ENCODE measurements at regions not wholly inside any gene's neighbourhood (a gene's known extent, or its start where the extent isn't known, plus 50 kb on each side); places are given as distances from the start of the nearest gene placed in this dataset.

DNA sequence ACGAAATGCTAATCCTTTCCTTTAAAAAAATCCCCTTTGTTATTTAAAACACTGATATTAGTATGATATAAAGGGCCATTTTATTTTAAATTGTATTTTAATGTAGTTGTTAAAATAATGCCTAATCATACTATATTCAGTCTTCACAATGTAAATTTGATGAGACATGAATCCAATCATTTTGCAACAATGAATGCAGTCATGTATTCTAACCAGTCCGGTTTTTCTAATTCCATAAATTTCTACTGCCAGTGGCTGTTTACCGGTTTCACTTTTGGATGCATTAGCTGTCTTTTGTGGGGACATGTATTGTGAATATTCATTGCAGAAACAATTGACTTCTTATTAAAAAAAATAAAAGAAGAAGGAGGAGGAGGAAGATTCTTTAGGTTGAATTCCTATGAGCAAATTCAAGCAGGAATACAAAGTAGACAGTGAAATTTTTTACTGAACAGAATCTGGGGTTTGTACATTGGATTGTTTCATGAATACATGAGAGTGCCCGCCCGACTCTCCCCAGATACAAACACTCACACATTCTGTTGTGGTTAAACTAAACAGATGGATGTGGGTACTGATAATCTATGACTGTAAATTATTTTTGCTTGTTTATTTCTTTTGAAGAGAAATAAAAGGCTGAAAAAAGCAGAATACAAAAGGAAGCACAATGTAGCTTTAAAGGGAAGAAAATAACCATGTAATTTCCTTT is 624.8 kb upstream of the PTBP2 start:
- Histone ChIP-seq H3K9me3 (ENCODE audit: severe bottlenecking) (no peaks in the 10 kb centered on the region), H3K27ac (ENCODE audit: poor library complexity, severe bottlenecking) (no peak overlapping the region), H3K36me3 (ENCODE audit: low read depth) (no peaks in the 10 kb centered on the region), H3K27me3 (ENCODE audit: insufficient read depth, poor library complexity, severe bottlenecking) (no peaks in the 10 kb centered on the region), H3K4me3 (ENCODE audit: severe bottlenecking) (no peak overlapping the region), H3K4me1 (ENCODE audit: insufficient read depth, poor library complexity, severe bottlenecking) (peaks cover 3% of the 10 kb centered on the region)
- ATAC-seq (ENCODE audit: low read depth) (no peak), DNase-seq (ENCODE audit: low spot score) (no peak)
- TF ChIP-seq, protein P1, sequence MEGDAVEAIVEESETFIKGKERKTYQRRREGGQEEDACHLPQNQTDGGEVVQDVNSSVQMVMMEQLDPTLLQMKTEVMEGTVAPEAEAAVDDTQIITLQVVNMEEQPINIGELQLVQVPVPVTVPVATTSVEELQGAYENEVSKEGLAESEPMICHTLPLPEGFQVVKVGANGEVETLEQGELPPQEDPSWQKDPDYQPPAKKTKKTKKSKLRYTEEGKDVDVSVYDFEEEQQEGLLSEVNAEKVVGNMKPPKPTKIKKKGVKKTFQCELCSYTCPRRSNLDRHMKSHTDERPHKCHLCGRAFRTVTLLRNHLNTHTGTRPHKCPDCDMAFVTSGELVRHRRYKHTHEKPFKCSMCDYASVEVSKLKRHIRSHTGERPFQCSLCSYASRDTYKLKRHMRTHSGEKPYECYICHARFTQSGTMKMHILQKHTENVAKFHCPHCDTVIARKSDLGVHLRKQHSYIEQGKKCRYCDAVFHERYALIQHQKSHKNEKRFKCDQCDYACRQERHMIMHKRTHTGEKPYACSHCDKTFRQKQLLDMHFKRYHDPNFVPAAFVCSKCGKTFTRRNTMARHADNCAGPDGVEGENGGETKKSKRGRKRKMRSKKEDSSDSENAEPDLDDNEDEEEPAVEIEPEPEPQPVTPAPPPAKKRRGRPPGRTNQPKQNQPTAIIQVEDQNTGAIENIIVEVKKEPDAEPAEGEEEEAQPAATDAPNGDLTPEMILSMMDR (IDR thresholded peaks at IDR 0.05; ENCODE audit: poor library complexity, severe bottlenecking) = no peak

DNA sequence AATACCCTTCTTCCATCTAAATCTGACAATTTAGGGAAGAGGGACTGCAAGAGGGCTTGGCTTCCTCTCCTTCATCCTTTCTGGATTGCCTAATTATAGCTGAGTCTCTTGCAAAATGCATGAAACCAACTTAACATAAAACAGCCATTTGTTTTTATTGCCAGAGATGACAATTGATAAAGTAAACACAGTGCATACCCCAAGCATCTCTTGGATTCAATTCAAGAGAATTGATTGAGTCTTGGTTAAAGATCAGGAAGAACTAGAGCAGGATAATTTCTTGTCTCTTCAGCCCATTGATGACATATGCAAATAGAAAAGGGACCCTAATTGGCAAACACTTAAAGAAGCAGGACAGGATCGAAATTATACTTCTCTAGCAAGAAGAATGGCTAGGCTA is 617.1 kb upstream of the PTBP2 start:
- ATAC-seq (ENCODE audit: low read depth) = no peak
- Histone ChIP-seq H3K36me3 (ENCODE audit: low read depth) (no peaks in the 10 kb centered on the region), H3K27ac (ENCODE audit: poor library complexity, severe bottlenecking) (no peak overlapping the region), H3K9me3 (ENCODE audit: severe bottlenecking) (no peaks in the 10 kb centered on the region), H3K27me3 (ENCODE audit: insufficient read depth, poor library complexity, severe bottlenecking) (no peaks in the 10 kb centered on the region), H3K4me3 (ENCODE audit: severe bottlenecking) (no peak overlapping the region), H3K4me1 (ENCODE audit: insufficient read depth, poor library complexity, severe bottlenecking) (no peaks in the 10 kb centered on the region)
- DNase-seq (ENCODE audit: low spot score) = no peak
- TF ChIP-seq, protein P1 (IDR thresholded peaks at IDR 0.05; ENCODE audit: poor library complexity, severe bottlenecking) = no peak

DNA sequence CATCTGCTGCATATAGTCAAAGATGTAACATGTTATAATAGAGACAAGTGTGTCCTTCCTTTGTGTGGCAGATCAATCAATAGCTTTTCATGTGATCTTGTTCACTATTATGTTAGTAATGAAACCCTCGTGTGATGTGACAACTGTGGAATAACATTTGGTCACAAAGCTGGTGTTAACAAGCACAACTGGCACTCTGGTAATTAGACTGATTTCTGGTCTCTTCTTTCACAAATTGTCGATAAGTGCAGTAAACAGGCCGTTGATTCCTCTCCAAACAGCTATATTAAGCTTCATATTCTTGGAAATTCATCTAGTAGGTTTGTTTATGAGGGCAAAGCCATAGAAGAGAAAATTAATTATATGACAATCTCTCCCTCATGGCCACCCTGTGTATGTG is 616.7 kb upstream of the PTBP2 start:
- no peaks in the 10 kb centered on the region for H3K4me1 ChIP-seq (ENCODE audit: insufficient read depth, poor library complexity, severe bottlenecking)
- DNase-seq (ENCODE audit: low spot score) = no peak
- no peak overlapping the region for H3K4me3 ChIP-seq (ENCODE audit: severe bottlenecking)
- ATAC-seq (ENCODE audit: low read depth) = no peak
- TF ChIP-seq, protein P1 (IDR thresholded peaks at IDR 0.05; ENCODE audit: poor library complexity, severe bottlenecking) = no peak
- no peak overlapping the region for H3K27ac ChIP-seq (ENCODE audit: poor library complexity, severe bottlenecking)
- H3K27me3 ChIP-seq (ENCODE audit: insufficient read depth, poor library complexity, severe bottlenecking) = no peaks in the 10 kb centered on the region
- no peaks in the 10 kb centered on the region for H3K9me3 ChIP-seq (ENCODE audit: severe bottlenecking)
- H3K36me3 ChIP-seq (ENCODE audit: low read depth) = no peaks in the 10 kb centered on the region

DNA sequence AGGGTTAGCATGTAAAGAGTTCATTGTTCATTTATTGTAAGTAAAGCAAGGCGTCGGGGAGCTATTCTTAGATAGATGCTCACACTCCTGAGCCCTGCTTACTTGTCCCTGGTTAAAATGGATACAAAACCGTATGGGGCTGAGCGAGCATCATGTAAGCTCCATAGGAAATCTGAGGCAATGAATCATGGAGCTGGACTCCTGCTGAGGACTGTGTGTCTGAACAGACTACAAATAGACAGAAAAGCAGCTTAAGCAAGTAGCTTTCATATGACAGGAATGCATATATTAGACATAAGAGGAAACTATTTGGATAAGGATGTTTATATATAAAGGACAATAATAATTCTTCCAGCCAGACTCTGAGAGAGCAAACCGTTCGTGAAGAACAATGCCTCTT is 604.9 kb upstream of the PTBP2 start:
- Histone ChIP-seq H3K27ac (ENCODE audit: poor library complexity, severe bottlenecking) (no peak overlapping the region), H3K4me1 (ENCODE audit: insufficient read depth, poor library complexity, severe bottlenecking) (no peaks in the 10 kb centered on the region), H3K9me3 (ENCODE audit: severe bottlenecking) (no peaks in the 10 kb centered on the region), H3K4me3 (ENCODE audit: severe bottlenecking) (no peak overlapping the region), H3K27me3 (ENCODE audit: insufficient read depth, poor library complexity, severe bottlenecking) (no peaks in the 10 kb centered on the region), H3K36me3 (ENCODE audit: low read depth) (no peaks in the 10 kb centered on the region)
- DNase-seq (ENCODE audit: low spot score) (no peak), ATAC-seq (ENCODE audit: low read depth) (no peak)
- TF ChIP-seq, protein P1 (IDR thresholded peaks at IDR 0.05; ENCODE audit: poor library complexity, severe bottlenecking) = no peak

DNA sequence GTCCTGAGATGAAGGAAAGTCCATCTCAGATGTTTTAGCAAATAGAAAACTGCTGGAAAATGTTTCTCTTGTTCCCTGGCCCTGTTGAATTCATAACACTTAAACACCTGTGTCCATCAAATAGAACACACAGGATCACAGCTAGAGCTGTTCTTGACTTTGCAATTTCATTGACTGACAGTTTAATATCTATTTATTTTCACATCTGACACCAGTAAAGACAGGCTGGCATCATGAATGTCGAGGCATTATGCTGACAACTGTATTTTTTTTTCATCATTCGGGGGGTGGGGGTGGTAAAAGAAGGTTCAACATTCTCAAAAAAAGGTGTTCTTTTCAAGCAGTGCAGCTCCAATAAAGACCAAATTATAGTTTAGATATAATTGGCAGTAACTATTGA is 591.2 kb upstream of the PTBP2 start:
- DNase-seq (ENCODE audit: low spot score) = no peak
- no peaks in the 10 kb centered on the region for H3K27me3 ChIP-seq (ENCODE audit: insufficient read depth, poor library complexity, severe bottlenecking)
- H3K27ac ChIP-seq (ENCODE audit: poor library complexity, severe bottlenecking) = no peak overlapping the region

More for the DNA sequence above, 591.2 kb upstream of the PTBP2 start:
- Histone ChIP-seq H3K4me1 (ENCODE audit: insufficient read depth, poor library complexity, severe bottlenecking) (no peaks in the 10 kb centered on the region), H3K4me3 (ENCODE audit: severe bottlenecking) (no peak overlapping the region), H3K36me3 (ENCODE audit: low read depth) (no peaks in the 10 kb centered on the region), H3K9me3 (ENCODE audit: severe bottlenecking) (no peaks in the 10 kb centered on the region)
- no peak for ATAC-seq (ENCODE audit: low read depth)
- TF ChIP-seq, protein P1 (IDR thresholded peaks at IDR 0.05; ENCODE audit: poor library complexity, severe bottlenecking) = no peak
